HG03469 (cell line): ENCODE measurements at regions not wholly inside any gene's neighbourhood (a gene's known extent, or its start where the extent isn't known, plus 50 kb on each side); places are given as distances from the start of the nearest gene placed in this dataset.

ENCODE experiments used
- ATAC-seq: cut with Tn5 transposase; IDR thresholded peaks from one replicate; pipeline ENCODE4 v1.9.1; 2021; ENCODE audit warnings: mild to moderate bottlenecking, moderate library complexity, moderate number of reproducible peaks; ENCODE audit not compliant: unreplicated experiment

- ATAC-seq = no peak
Observed at GRCh38 chr3:193844472-193844871, 251.5 kb downstream of the OPA1 start.

DNA sequence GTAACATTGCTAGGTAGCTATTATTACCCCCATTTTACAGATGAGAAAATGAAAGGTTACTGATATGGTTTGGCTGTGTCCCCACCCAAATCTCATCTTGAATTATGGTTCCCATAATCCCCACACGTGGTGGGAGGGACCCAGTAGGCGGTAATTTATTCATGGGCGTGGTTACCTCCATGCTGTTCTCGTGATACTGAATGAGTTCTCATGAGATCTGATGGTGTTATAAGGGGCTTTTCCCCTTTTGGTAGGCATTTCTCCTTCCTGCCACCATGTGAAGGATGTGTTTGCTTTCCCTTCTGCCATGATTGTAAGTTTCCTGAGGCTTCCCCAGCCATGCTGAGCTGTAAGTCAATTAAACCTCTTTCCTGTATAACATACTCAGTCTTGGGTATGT is 252.1 kb downstream of the OPA1 start:
- ATAC-seq = no peak

DNA sequence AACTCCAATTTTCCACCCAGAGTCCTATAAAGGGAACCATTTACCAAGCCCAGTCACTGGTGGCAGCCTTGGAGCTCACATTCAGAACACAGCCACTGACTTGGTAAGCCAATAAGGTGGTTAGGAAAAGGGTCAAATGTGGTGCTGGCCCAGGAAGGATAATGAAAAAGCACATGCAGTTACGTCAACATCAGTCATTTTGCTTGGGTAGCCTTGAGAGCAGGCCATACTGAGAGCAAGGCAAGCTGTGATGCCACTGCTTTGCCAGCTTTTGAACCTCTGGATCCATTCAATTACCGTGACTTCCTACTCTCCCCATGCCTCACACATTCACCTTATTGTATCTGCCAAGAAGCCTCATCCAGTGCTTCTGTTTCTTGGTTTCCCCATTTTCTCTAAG is 253.6 kb downstream of the OPA1 start:
- no peak for ATAC-seq

DNA sequence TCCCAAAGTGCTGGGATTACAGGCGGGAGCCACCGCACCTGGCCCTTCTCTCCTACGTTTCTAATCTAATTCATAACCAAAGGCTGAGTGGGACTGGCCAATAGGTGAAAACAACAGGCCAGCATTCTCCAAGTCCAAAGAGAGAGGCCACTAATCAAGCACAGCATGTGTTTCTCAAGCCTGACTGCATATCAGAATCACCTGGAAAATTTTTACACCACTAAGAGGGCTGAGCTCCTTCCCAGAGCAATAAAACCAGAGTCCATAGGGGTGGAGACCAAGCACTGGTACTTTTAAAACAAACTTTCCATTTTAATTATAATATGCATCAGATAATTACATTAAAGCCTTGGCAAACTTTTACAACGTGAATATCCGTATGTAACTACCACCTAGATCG is 254.4 kb downstream of the OPA1 start:
- no peak for ATAC-seq

GRCh38 chr3:193848547-193848946 is 255.5 kb downstream of the OPA1 start:
- no peak for ATAC-seq

DNA sequence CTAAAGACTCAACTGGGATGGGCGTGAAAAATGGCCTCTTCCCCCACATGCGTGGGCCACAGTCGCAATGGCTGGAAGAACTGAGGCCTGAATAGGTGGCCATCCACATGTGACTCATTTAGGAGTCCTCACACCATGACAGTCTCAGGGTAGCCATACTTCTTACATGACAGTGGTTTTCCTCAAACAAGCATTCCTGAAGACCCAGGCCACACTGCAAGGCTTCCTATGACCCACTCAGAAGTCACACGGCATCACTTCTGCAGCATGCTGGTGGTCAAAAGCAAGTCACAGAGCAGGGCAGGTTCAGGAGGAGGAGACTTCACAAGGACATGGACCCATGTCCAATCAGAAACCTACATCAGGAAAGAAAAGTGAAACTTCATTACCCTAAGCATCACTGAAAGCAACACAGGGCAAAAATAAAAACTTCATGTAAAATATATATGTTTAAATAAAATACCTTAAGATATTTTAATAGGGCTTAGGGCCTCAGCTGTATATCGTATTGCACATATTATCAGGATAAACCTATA is 257.1 kb downstream of the OPA1 start:
- ATAC-seq = no peak

GRCh38 chr3:193851428-193851847 is 258.4 kb downstream of the OPA1 start:
- no peak for ATAC-seq

DNA sequence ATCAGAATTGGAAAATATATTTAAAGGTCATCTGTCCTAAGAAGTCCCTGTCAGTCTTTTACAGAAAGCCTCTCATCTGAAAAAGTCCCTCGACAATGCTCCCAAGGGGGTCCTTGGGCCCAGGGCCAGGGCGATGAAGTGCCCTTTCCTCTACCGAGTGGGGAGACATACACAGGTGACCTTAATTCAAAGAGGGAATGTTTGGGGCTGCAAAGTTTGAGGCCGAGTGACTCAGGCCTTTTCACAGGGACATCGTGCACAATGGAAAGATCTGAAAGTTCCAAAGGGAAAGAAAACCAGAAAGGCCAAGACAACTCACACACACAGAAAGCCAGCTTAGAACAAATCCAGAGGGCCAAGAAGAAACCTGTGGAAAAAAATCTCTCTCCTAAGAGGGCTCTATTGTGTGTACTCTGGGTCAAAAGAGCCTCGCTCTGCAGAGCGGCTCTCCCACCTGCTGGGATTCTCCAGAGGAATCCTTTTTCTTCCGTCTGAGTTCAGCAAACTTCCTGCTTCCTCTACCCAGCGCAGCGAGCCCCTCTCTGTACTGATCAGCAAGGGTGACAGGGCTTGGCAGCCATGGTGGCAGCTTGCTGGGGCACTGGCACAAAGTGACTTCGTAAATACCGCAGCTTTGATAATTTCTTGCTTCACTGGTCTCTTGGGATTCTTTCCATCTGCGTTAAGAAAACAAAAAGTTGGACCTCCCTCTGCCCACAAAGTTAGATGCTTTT is 259.1 kb downstream of the OPA1 start:
- no peak for ATAC-seq

GRCh38 chr3:193852901-193853300 is 259.9 kb downstream of the OPA1 start:
- ATAC-seq = no peak

GRCh38 chr3:193853511-193854219 is 260.7 kb downstream of the OPA1 start:
- no peak for ATAC-seq

GRCh38 chr3:193857996-193858395 is 265.0 kb downstream of the OPA1 start:
- no peak for ATAC-seq

DNA sequence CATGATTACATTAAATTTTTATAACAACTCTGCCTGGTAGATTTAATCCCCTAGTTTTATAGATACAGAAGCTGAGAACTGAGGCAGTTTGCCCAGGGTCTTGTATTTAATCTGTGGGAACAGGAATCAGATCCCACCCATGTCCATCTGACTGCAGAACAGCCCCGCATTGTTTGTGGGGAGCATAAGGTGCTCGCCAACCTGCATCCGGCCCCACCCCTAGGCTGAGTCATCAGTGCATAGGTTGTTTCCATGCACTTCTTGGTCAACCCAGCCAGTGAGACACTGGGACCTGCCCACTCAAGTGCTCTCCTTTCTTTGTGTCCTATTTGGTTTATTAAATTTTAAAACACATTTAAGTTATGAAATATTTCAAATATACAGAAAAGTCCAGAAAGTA is 266.2 kb downstream of the OPA1 start:
- no peak for ATAC-seq

DNA sequence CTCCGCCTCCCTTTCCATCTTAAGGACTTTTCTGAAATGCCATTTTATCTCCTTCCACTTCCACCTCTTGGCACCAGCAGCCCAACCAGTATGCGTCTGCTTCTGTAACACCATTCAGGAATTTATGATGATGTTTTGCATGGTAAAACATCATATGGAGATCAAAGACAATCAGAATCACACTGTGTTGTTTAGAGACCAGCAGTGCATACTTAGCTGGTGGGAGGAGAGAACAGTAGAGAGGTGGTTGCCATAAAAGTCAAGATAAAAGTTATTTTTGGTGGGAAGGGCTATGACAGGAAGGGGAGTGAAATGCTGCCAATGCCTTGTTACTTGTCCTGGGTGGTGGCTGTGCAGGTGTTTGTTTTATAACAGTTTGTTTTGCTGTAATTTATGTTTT is 268.0 kb downstream of the OPA1 start:
- ATAC-seq = no peak

DNA sequence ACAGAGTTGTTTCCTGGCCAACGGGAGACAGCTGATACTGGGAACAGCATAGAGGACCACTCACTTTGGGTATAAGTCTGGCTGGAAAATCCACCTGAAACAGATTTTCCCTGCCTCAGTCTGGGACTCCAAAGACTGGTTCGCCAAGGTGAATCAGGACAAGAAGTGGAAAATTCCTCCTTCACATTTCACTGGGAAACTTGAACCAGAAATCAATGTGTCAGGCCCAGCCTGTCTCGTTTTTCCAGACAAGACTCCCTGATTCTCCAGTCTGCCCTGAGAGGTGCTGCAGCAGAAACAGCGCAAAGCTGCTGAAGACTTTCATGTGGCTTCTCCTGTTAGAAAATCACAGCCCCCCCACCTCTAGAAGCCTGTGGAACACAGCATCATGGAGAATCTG is 269.8 kb downstream of the OPA1 start:
- ATAC-seq = no peak

GRCh38 chr3:193863657-193864357 is 270.8 kb downstream of the OPA1 start:
- no peak for ATAC-seq

DNA sequence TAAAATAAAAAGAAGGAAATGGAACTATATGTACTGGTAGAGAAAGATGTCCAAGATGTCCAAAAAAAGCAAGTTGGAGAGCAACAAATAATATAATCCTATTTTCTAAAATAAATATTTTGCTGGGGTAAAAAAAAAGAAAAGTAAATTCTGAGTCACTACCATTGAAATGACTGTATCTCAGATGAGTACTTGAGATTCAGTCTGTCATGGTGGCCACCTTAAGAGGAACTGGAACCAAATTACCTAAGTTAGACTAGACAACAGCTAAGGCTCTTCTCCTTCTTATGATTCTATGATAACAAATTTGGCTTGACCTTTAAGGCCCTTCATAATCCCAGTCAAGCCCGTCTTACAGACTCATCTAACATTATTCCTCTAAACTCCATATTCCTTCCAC is 270.6 kb upstream of the HES1 start:
- ATAC-seq = peak; percentile 83

DNA sequence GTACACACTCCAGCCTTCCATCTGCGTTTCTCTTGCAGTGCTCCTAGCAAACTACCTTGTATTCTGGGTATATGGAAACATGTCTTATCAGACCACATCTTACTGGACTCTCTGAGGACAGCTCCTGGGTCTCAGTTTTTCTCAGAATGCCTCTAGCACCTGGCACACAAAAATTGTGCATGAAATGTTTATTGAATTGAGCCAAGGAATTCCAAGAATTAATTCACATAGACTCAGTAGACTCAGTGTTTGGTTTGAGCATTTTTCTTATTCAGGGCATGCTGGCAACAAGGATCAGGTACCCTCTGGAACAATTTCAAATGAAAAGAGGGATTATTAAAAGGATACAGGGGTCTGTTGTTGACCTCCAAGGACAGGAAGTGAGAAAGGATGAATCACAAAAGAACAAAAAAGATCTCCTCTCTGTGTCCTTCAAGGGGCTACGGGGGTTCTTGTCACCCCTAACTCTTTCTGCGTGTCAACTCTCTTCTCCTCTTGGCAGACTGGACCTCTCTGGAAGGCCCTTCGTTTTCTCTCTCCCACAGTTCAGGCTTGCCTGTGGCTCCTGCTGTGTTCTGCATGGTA is 270.0 kb upstream of the HES1 start:
- ATAC-seq = no peak

- no peak for ATAC-seq
Observed at GRCh38 chr3:193868590-193868989, 267.4 kb upstream of the HES1 start.

DNA sequence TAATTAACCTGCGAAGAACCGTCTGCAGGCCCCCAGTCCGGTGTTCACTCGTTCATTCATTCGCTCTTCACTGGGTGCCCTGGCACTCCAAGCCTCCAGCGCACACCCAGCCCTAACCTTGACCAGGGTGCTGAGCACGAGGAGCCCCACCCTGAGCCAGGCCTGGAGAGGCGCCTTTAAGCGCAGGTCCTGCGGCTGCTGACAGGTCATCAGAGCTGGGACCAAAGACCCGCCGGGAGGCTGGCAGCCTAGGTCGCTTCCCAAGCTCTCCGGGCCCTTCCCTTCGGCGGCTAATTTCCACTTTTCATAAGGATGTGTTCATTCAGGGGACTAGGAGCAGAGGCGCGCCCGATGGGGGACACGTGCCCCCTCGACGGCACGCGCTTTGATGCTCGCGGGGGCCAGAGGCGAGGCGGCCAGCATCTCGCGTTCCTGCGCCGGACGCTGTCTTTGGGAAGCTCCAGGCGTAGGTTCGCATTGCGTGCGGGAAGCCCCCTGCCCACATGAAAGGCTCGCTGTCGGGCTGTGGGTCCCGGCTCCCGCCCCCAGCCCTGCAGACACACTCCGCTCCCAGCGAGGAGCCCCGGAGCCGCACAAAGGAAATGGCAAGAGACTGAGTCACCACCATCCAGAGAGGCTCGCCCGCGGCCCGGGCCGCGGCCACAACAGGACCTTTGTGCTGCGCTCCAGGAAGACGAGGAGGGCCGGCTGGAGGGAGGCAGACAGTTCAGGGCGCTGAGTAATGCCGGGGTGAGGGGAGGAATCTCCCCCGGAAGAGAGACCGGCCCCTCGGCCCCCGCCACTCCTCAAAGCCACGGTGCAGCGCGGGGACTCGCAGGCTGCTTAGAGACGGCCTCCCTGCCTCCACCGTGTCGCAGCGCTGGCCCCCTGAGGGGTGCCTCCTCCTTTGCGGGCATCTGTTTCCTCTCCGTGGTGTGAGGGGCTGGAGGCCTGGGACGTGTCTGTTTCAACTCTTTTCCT is 266.4 kb upstream of the HES1 start:
- no peak for ATAC-seq
